ENCODE measurements at regions not wholly inside any gene's neighbourhood (a gene's known extent, or its start where the extent isn't known, plus 50 kb on each side); places are given as distances from the start of the nearest gene placed in this dataset.
A peak's percentile ranks its signal among the peaks of the same experiment; 100 is the strongest.

DNA sequence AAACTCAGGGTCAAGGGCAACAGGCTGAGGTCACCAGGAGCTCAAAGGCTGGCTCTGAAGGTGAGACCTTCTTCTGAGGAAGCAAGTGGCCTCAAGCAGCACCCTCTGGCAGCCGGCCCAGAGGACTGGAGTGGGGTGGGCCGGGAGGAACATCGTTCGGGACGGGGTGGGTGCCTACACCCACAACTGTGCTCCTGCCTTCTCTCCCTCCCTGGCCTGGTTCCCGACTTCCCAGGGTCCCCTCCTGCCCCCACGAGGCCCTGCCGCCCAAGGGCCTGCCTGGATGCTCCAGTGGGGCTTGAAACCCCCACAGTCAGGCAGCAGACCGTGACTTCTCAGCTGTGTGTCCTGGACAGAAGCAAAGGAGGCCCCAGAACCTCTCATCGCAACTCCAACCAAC is 195.7 kb downstream of the IGLL1 start:
- 70% methylated on average over 2 of the region's 10 CpGs for WGBS (ENCODE audit: insufficient coverage, low coverage, low lambda C conversion rate, missing lambda C conversion rate)

DNA sequence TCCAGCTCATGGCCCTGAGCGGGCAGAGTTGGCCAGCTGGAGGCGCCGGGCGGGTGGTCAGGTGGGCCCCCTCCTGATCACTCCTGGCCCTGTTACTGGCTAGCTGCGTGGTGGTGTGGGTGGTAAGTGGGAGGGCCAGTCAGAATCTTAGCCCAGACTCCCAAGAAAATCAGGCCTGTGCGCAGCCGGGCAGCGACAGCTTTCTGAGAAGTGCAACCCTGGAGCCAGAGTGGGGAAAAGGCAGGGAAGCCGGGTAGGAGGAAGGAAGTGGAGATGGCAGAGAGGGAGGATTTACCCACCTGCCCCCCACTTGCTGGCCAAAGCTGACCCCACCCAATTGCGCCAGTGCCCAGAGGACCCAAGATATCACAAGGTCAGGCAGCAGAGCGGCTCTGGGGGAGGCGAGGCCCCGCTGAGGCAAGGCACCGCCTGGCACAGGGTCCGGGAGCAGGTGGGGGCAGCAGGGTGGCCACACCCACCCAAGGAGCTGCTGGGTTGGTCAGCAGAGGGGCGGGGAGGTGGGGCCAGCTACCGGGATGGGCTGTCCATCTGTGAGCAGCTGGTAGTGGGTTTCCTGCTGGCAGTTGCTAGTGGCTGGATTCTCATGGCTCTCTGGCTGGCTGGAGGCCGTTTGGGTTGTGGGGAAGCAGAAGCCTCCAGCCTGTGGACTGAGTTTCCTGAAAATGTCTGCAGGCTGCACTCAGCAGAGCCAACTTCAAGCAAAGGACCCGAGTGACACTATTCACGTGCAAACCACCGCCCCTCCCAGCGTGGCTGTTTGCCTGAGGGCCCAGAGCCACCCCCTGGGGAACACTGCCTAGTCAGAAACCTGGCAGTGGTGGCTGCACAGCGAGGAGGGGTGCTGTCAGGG is 196.4 kb downstream of the IGLL1 start:
- Histone ChIP-seq H3K9me3 (no peaks in the 10 kb centered on the region), H3K36me3 (no peaks in the 10 kb centered on the region), H3K4me1 (no peaks in the 10 kb centered on the region), H3K27ac (no peak overlapping the region), H3K27me3 (no peaks in the 10 kb centered on the region), H3K4me3 (no peak overlapping the region)
- TF ChIP-seq POLR2A (IDR thresholded peaks at IDR 0.05), result no peak
- TF ChIP-seq, protein P1, sequence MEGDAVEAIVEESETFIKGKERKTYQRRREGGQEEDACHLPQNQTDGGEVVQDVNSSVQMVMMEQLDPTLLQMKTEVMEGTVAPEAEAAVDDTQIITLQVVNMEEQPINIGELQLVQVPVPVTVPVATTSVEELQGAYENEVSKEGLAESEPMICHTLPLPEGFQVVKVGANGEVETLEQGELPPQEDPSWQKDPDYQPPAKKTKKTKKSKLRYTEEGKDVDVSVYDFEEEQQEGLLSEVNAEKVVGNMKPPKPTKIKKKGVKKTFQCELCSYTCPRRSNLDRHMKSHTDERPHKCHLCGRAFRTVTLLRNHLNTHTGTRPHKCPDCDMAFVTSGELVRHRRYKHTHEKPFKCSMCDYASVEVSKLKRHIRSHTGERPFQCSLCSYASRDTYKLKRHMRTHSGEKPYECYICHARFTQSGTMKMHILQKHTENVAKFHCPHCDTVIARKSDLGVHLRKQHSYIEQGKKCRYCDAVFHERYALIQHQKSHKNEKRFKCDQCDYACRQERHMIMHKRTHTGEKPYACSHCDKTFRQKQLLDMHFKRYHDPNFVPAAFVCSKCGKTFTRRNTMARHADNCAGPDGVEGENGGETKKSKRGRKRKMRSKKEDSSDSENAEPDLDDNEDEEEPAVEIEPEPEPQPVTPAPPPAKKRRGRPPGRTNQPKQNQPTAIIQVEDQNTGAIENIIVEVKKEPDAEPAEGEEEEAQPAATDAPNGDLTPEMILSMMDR (IDR thresholded peaks at IDR 0.05), result no peak
- DNase-seq, result peak in 1 of 3 donors; percentile 41
- intact Hi-C loops (cut with DNase I), result loop anchor here (10.0 kb wide), 2 partner anchors 69 to 219 kb away; no protein-coding TSS in a partner anchor
- 53% methylated on average over 4 of the region's 23 CpGs for WGBS (ENCODE audit: insufficient coverage, low coverage, low lambda C conversion rate, missing lambda C conversion rate)
- no peak for ATAC-seq

More for the DNA sequence above, 195.7 kb downstream of the IGLL1 start:
- intact Hi-C loops (cut with DNase I), result loop anchor here (10.0 kb wide), 2 partner anchors 70 to 220 kb away; no protein-coding TSS in a partner anchor
- DNase-seq (peak in 1 of 3 donors; percentile 36), ATAC-seq (no peak)
- no peaks in the 10 kb centered on the region for H3K4me1 ChIP-seq
- no peak overlapping the region for H3K27ac ChIP-seq
- TF ChIP-seq POLR2A (IDR thresholded peaks at IDR 0.05), result no peak
- TF ChIP-seq, protein P1 (IDR thresholded peaks at IDR 0.05), result no peak
- no peaks in the 10 kb centered on the region for H3K9me3 ChIP-seq
- H3K4me3 ChIP-seq, result no peak overlapping the region
- H3K27me3 ChIP-seq, result no peaks in the 10 kb centered on the region
- H3K36me3 ChIP-seq, result no peaks in the 10 kb centered on the region

DNA sequence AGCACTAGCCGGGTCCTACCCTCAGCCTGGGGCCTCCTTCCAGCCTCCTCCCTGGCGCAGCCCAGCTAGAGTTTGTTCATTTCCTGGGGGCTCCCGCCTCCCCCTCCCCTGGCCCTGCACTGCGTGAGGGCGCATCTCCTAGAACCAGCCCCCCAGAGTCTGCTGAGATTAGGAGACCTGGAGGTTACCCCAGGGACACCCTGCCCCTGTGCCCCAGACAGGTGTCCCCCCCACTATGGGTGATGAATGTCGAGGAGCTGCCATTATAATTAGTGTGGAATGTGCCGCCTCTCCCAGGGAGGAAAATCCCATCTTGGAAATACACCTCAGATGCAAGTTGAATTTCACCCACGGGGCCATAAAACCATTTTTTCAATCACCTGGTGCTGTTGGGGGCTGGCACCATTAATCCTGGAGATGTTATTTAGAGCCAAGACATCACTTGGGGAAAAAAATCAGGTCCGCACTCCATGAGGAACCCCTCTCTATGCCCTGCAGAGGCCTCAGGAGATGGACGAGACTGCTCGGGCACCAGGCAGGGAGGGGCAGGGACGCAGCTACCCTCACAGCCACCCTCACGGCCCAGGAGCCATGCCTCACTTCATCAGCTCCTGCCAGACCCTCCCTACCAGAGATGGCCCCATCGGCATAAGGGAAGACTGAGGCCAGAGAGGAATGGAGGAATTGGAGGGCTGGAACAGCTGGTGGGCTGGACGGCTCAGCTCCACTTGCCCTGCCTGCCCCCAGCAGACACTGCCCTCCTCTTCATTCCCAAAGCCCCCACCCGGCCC is 197.5 kb downstream of the IGLL1 start:
- intact Hi-C loops (cut with DNase I), result loop anchor here (10.0 kb wide), 2 partner anchors 68 to 218 kb away; no protein-coding TSS in a partner anchor
- ATAC-seq (no peak), DNase-seq (peak in 2 of 3 donors; percentile 17 to 40)
- 43% methylated on average over 1 of the region's 16 CpGs for WGBS (ENCODE audit: insufficient coverage, low coverage, low lambda C conversion rate, missing lambda C conversion rate)
- H3K9me3 ChIP-seq, result no peaks in the 10 kb centered on the region
- no peaks in the 10 kb centered on the region for H3K27me3 ChIP-seq
- no peaks in the 10 kb centered on the region for H3K4me1 ChIP-seq
- TF ChIP-seq, protein P1 (IDR thresholded peaks at IDR 0.05), result no peak
- TF ChIP-seq POLR2A (IDR thresholded peaks at IDR 0.05), result no peak
- no peak overlapping the region for H3K27ac ChIP-seq
- H3K36me3 ChIP-seq, result no peaks in the 10 kb centered on the region
- no peak overlapping the region for H3K4me3 ChIP-seq

DNA sequence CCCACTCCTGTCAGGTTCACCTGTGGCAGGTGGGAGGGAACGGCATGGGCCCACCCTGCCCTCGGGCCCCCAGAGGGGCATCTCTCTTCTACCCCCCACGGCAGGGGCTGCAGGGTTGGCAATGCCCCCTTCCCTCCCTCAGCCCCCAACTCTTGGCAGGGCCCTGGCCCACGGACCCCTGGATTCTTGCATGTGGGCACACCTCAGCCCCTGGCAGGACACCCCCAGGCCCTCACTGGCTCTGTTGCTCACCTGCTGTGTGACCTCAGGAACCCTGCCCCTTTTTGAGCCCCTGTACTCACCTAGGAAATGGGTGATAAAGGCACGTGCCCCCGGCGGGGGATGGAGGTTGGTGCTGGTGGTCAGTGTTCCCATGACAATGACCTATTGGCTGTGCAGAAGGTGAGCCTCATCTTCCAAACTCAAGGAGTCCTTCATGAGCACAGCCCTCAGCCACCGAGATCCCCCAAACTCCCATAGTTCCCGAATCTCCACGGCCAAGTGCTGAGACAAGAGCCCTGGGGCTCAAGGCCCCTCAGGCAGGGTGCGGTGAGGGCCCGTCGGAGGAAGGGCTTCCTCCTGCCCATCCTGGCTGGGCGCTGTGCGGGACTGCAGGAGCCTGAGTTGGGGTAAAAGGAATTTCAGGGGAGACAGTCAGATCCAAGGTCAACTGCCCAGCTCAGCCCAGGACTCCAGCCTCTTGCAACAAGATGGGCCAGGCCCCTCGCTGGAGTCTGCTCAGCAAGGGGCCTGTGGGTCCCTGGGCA is 198.2 kb downstream of the IGLL1 start:
- Histone ChIP-seq H3K27me3 (no peaks in the 10 kb centered on the region), H3K4me1 (no peaks in the 10 kb centered on the region), H3K27ac (no peak overlapping the region), H3K36me3 (no peaks in the 10 kb centered on the region), H3K4me3 (no peak overlapping the region), H3K9me3 (no peaks in the 10 kb centered on the region)
- intact Hi-C loops (cut with DNase I), result loop anchor here (10.0 kb wide), 2 partner anchors 67 to 217 kb away; no protein-coding TSS in a partner anchor
- ATAC-seq (no peak), DNase-seq (peak in 1 of 3 donors; percentile 31)
- TF ChIP-seq, protein P1 (IDR thresholded peaks at IDR 0.05), result no peak
- TF ChIP-seq POLR2A (IDR thresholded peaks at IDR 0.05), result no peak
- 82% methylated on average over 4 of the region's 16 CpGs for WGBS (ENCODE audit: insufficient coverage, low coverage, low lambda C conversion rate, missing lambda C conversion rate)

All from right lobe of liver (tissue), 6 donors.